Lung (tissue), 11 donors: ENCODE measurements at regions not wholly inside any gene's neighbourhood (a gene's known extent, or its start where the extent isn't known, plus 50 kb on each side); places are given as distances from the start of the nearest gene placed in this dataset.

Source experiments
- ATAC-seq: fragments of 200-7000 bp; cut with Tn5 transposase; one replicate; pipeline ENCODE4 v1.9.1; 2020; ENCODE audit warnings: moderate number of reproducible peaks; ENCODE audit not compliant: insufficient read depth, low FRiP score
- DNase-seq, 3 donors: peaks; one replicate each; pipeline ENCODE4 v3.0.0-alpha.2; 2013 to 2017
- H3K27ac ChIP-seq, 2 donors: one replicate each; pipeline ENCODE4 v1.5.1; 2013; ENCODE audit warnings: mild to moderate bottlenecking in 2 of 2, moderate library complexity in 2 of 2, control low read depth in 1 of 2, inconsistent platforms in 1 of 2, low read depth in 1 of 2, low read length in 1 of 2
- H3K27me3 ChIP-seq, 3 donors: one replicate each; pipeline ENCODE4 v1.5.1; 2013; ENCODE audit warnings: low read length in 2 of 3; ENCODE audit not compliant: control insufficient read depth in 3 of 3, insufficient read depth in 3 of 3
- H3K36me3 ChIP-seq, 4 donors: one replicate each; pipeline ENCODE4 v1.5.1; 2013; ENCODE audit warnings: low read length in 4 of 4, mild to moderate bottlenecking in 1 of 4, moderate library complexity in 1 of 4; ENCODE audit not compliant: control insufficient read depth in 4 of 4, insufficient read depth in 4 of 4
- H3K4me1 ChIP-seq, 5 donors: one replicate each; pipeline ENCODE4 v1.5.1; 2013; ENCODE audit warnings: low read length in 5 of 5, mild to moderate bottlenecking in 2 of 5, moderate library complexity in 1 of 5; ENCODE audit not compliant: control insufficient read depth in 5 of 5, insufficient read depth in 5 of 5
- H3K4me3 ChIP-seq: one replicate; pipeline ENCODE4 v1.5.1; 2013; ENCODE audit warnings: mild to moderate bottlenecking, control low read depth, moderate library complexity
- H3K9ac ChIP-seq, 2 donors: one replicate each; pipeline ENCODE4 v1.5.1; 2013; ENCODE audit warnings: low read length in 2 of 2, control low read depth in 1 of 2; ENCODE audit not compliant: insufficient read depth in 1 of 2
- H3K9me3 ChIP-seq, 4 donors: one replicate each; pipeline ENCODE4 v1.5.1; 2013; ENCODE audit warnings: low read length in 3 of 4, mild to moderate bottlenecking in 1 of 4, moderate library complexity in 1 of 4; ENCODE audit not compliant: control insufficient read depth in 4 of 4, insufficient read depth in 3 of 4
- WGBS, 2 donors: extraction: QIAGEN DNeasy Blood & Tissue Kit; methylation state at CpG; one replicate each; pipeline ENCODE4 v1.1.7; 2013; 5-methylcytosine and 5-hydroxymethylcytosine counted together
- TF ChIP-seq, protein P1 (sequence below): IDR thresholded peaks from 2 replicates; pipeline ENCODE4 v1.5.1; 2012; ENCODE audit warnings: mild to moderate bottlenecking; ENCODE audit errors: control extremely low read depth, extremely low read depth
- donor health status: control.
- donor health status: control.
- donor health status: Bipolar disorder and iron deficiency.
- donor health status: healthy.
- donor health status: DM: yes; HTN: yes; CAD: no.

DNA sequence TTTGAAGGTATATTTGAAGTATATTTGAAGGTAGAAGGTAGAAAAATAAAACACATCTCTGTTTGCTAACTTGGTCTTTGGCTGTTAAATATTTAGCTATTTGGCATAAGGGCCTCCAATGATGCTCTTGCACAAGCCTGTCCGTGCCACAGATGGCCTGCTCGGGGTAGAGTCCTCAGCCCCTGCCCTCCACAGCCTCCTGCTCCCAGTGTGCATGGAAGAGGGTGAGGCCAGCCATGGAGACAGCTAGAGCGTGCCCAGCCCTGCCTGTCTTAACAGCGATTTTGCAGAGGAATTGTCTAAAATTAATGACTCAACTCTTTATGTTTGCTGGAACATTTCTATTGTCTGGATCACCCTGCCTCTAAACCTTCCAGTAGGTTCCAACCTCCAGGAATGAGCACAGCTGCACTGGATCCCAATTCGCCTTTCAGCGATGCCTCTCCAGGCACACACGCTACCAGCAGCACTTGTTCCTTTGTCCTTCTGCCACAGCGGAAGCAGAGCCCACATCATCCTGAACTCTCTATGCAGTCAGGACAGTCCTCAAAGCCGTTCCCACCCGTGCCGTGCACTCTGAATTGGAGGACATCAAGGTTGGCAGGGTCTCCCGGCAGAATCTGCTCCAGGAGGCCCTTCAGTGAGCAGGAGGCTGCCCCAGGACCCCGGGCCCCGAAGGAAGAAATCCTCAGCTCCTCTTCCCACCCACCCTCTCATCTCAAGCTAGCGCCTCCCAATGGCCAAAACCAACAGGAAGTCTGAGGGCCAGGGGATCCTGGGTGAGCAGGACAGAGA lies 254.0 kb upstream of the IRX1 start:
- no peak for DNase-seq
- no peak overlapping the region for H3K27ac ChIP-seq
- TF ChIP-seq, protein P1, sequence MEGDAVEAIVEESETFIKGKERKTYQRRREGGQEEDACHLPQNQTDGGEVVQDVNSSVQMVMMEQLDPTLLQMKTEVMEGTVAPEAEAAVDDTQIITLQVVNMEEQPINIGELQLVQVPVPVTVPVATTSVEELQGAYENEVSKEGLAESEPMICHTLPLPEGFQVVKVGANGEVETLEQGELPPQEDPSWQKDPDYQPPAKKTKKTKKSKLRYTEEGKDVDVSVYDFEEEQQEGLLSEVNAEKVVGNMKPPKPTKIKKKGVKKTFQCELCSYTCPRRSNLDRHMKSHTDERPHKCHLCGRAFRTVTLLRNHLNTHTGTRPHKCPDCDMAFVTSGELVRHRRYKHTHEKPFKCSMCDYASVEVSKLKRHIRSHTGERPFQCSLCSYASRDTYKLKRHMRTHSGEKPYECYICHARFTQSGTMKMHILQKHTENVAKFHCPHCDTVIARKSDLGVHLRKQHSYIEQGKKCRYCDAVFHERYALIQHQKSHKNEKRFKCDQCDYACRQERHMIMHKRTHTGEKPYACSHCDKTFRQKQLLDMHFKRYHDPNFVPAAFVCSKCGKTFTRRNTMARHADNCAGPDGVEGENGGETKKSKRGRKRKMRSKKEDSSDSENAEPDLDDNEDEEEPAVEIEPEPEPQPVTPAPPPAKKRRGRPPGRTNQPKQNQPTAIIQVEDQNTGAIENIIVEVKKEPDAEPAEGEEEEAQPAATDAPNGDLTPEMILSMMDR: no peak
- no peak for ATAC-seq
- H3K4me1 ChIP-seq: peaks cover 0 to 9% (median 0%) of the 10 kb centered on the region in 5 donors
- WGBS, 2 donors: 86 to 87% methylated on average over 15 of the region's 15 CpGs
- H3K4me3 ChIP-seq: no peak overlapping the region
- peaks cover 0 to 6% (median 0%) of the 10 kb centered on the region in 4 donors for H3K9me3 ChIP-seq
- H3K36me3 ChIP-seq: no peaks in the 10 kb centered on the region
- H3K27me3 ChIP-seq: no peaks in the 10 kb centered on the region
- no peak overlapping the region for H3K9ac ChIP-seq

DNA sequence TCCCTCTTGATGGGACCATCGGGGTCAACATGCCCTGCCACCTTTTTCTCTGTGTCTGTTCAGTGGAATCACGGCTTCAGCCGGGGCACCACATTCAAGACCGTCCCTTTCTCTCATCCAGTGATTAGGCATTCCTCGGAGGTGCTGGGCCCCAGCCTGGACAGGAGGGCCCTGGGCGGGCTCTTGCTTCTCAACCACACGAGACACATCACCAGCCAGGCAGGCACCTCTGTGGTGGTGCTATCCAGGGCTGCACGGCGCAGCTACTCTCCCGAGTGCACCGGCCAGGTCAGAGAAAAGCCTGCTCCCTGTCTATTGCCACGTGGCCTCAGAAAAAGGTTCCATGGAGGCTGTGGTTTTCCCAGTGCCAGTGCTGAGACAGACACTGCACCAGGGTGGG lies 255.2 kb upstream of the IRX1 start:
- DNase-seq: no peak
- Histone ChIP-seq H3K36me3 (no peaks in the 10 kb centered on the region), H3K27ac (no peak overlapping the region), H3K9me3 (peaks cover 0 to 4% (median 0%) of the 10 kb centered on the region in 4 donors), H3K4me3 (no peak overlapping the region), H3K9ac (no peak overlapping the region), H3K4me1 (peaks cover 0 to 9% (median 0%) of the 10 kb centered on the region in 5 donors), H3K27me3 (no peaks in the 10 kb centered on the region)
- TF ChIP-seq, protein P1: no peak
- ATAC-seq: no peak
- WGBS, 2 donors: 85 to 87% methylated on average over 12 of the region's 12 CpGs

DNA sequence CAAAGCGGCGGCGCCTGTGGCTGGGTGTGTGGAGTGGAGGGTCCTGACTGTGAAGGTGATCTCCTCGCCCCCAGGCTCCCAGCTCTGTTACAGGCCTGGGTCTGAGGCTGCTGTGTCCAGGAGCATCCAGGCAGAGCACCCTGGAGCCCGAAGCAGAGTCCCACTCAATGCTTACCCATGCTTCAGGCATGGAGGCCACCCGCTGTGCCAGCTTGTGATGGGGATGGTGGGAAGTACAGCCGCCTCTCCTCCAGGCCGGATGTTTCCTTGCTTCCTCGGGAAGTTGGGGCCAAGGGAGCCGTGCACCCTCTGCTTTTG lies 255.9 kb upstream of the IRX1 start:
- Histone ChIP-seq H3K9me3 (peaks cover 0 to 3% (median 0%) of the 10 kb centered on the region in 4 donors), H3K36me3 (no peaks in the 10 kb centered on the region), H3K9ac (no peak overlapping the region), H3K4me3 (no peak overlapping the region), H3K27me3 (no peaks in the 10 kb centered on the region), H3K27ac (no peak overlapping the region), H3K4me1 (peaks cover 0 to 9% (median 0%) of the 10 kb centered on the region in 5 donors)
- WGBS, 2 donors: 77 to 84% methylated on average over 10 of the region's 10 CpGs
- DNase-seq (no peak), ATAC-seq (no peak)
- TF ChIP-seq, protein P1: no peak
